ENCODE measurements at regions not wholly inside any gene's neighbourhood (a gene's known extent, or its start where the extent isn't known, plus 50 kb on each side); places are given as distances from the start of the nearest gene placed in this dataset.

DNA sequence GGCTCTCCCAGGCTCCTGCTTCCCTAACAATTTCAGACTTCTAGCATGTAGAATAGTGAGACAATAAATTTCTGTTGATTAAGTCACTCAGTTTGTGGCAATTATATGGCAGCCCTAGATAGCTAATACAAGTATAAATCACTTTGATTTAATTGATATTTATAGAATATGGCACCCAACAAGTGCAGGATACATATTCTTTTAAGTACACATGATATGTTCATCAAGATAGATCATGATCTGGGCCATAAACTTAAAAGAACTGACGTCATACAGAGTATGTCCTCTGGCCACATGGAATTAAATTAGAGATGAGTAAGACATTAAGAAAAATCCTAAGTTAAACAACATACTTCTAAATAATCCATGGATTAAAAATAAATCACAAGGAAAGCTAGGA is 67.5 kb upstream of the AMOTL1 start:
- intact Hi-C loops (cut with micrococcal nuclease) (no loop called here), in situ Hi-C loops (cut with MboI) (no loop called here)

More for the DNA sequence above, 67.5 kb upstream of the AMOTL1 start:
- no peaks in the 10 kb centered on the region for H3K79me2 ChIP-seq (ENCODE audit: control insufficient read depth, insufficient read depth, low read length)
- no peaks in the 10 kb centered on the region for H3K4me1 ChIP-seq (replicated peaks in 1 of 2; ENCODE audit: control insufficient read depth in 2 of 2, insufficient read depth in 2 of 2, low read length in 2 of 2)
- ATAC-seq = no peak
- no peaks in the 10 kb centered on the region for H3K9me1 ChIP-seq (ENCODE audit: control insufficient read depth, insufficient read depth, low read length)
- FAIRE-seq = no peak
- POLR2A ChIA-PET = no interaction called here
- no peak overlapping the region for H3K9ac ChIP-seq (ENCODE audit: insufficient read depth in 1 of 2, low read depth in 2 of 2, low read length in 2 of 2)
- H3K27me3 ChIP-seq (ENCODE audit: control insufficient read depth in 2 of 2, insufficient read depth in 2 of 2, low read length in 2 of 2) = no peaks in the 10 kb centered on the region
- no peaks in the 10 kb centered on the region for H3K36me3 ChIP-seq (ENCODE audit: control insufficient read depth, insufficient read depth, low read length)
- WGBS (ENCODE audit: insufficient coverage, low coverage, missing lambda C conversion rate) = 0% methylated on average over 1 of the region's 1 CpG
- H3K4me3 ChIP-seq = no peak overlapping the region
- H4K20me1 ChIP-seq (replicated peaks; ENCODE audit: control insufficient read depth, insufficient read depth, low read length) = no peaks in the 10 kb centered on the region
- H3K27ac ChIP-seq (ENCODE audit: extremely low read depth, low read depth, low read length) = no peak overlapping the region
- no peak overlapping the region for H3K4me2 ChIP-seq (ENCODE audit: insufficient read depth, low read length)
- CTCF ChIA-PET (ENCODE audit: low intra/inter-chr PET ratio) = no interaction called here
- TF ChIP-seq, protein P1, sequence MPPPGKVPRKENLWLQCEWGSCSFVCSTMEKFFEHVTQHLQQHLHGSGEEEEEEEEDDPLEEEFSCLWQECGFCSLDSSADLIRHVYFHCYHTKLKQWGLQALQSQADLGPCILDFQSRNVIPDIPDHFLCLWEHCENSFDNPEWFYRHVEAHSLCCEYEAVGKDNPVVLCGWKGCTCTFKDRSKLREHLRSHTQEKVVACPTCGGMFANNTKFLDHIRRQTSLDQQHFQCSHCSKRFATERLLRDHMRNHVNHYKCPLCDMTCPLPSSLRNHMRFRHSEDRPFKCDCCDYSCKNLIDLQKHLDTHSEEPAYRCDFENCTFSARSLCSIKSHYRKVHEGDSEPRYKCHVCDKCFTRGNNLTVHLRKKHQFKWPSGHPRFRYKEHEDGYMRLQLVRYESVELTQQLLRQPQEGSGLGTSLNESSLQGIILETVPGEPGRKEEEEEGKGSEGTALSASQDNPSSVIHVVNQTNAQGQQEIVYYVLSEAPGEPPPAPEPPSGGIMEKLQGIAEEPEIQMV (tag; conservative IDR thresholded peaks at IDR 0.05; ENCODE audit: low read depth) = no peak
- TF ChIP-seq CREB1 (IDR thresholded peaks at IDR 0.05) = no peak
- no peak for TF ChIP-seq CREB1 (CRISPR knock-in tag; IDR thresholded peaks at IDR 0.05)
- TF ChIP-seq, protein P2, sequence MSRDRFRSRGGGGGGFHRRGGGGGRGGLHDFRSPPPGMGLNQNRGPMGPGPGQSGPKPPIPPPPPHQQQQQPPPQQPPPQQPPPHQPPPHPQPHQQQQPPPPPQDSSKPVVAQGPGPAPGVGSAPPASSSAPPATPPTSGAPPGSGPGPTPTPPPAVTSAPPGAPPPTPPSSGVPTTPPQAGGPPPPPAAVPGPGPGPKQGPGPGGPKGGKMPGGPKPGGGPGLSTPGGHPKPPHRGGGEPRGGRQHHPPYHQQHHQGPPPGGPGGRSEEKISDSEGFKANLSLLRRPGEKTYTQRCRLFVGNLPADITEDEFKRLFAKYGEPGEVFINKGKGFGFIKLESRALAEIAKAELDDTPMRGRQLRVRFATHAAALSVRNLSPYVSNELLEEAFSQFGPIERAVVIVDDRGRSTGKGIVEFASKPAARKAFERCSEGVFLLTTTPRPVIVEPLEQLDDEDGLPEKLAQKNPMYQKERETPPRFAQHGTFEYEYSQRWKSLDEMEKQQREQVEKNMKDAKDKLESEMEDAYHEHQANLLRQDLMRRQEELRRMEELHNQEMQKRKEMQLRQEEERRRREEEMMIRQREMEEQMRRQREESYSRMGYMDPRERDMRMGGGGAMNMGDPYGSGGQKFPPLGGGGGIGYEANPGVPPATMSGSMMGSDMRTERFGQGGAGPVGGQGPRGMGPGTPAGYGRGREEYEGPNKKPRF (IDR thresholded peaks at IDR 0.05; ENCODE audit: low read depth, low read length) = no peak
- TF ChIP-seq BRCA1 (IDR thresholded peaks at IDR 0.05) = no peak
- no peak for TF ChIP-seq BRCA1 (CRISPR knock-in tag; IDR thresholded peaks at IDR 0.05)
- TF ChIP-seq SMARCE1 (IDR thresholded peaks at IDR 0.05) = no peak
- TF ChIP-seq MCM7 (IDR thresholded peaks at IDR 0.05) = no peak
- no peak for TF ChIP-seq FOXO4 (CRISPR knock-in tag; IDR thresholded peaks at IDR 0.05)
- no peak for DNase-seq (ENCODE audit: extremely low read depth in 1 of 4, low spot score in 3 of 4)
- BruUV-seq (replicated peaks) = no TSS peak
- no peaks in the 10 kb centered on the region for H3K9me3 ChIP-seq (replicated peaks; ENCODE audit: control insufficient read depth, insufficient read depth, low read depth, low read length)
- no peak overlapping the region for H2AFZ ChIP-seq (ENCODE audit: low read depth, low read length)

All from K562 (cell line).